HEK293T (cell line): ENCODE measurements at regions not wholly inside any gene's neighbourhood (a gene's known extent, or its start where the extent isn't known, plus 50 kb on each side); places are given as distances from the start of the nearest gene placed in this dataset.
"Not testable (repeated sequence)": the region's sequence is repeated elsewhere in the genome, so short reads cannot be mapped to it uniquely, and the experiment has no call there.

Experiments used
- ELF4 ChIP-seq: fragments of 450-650 bp; IDR thresholded peaks from 2 replicates; pipeline ENCODE4 v1.6.1; 2017; ENCODE audit warnings: antibody characterized with exemption
- L3MBTL2 ChIP-seq: fragments of 450-650 bp; conservative IDR thresholded peaks from 2 replicates; pipeline ENCODE4 v1.6.1; 2016; ENCODE audit warnings: mild to moderate bottlenecking

DNA sequence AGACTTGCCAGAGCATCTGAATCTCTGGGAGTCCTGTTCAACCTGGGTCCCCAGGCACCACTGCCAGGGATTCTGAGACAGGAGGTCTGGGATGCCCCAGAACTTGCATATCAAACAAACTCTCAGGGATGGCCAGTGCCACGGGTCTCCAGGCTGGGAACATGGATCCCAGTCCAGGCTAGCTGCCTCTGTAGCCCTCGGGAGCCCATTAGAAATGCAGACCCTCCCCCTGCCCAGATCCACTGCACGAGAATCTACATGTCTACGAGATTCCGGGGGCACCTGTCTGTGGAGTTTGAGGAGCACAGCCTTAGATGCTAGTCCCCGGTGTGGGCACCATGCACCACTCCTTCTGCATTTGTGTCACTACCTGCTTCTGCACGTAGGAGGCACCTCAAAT, 183.9 kb downstream of the NPIPB11 start:
- not testable (repeated sequence) for TF ChIP-seq L3MBTL2, ELF4
